GM23338 (cell line): ENCODE measurements at regions not wholly inside any gene's neighbourhood (a gene's known extent, or its start where the extent isn't known, plus 50 kb on each side); places are given as distances from the start of the nearest gene placed in this dataset.

ENCODE experiments used
- ATAC-seq: fragments of 200-7000 bp; cut with Tn5 transposase; 3 replicates; pipeline ENCODE4 v1.9.1; 2020
- DNase-seq: peaks from one replicate; pipeline ENCODE4 v3.0.0-alpha.2; 2015; ENCODE audit warnings: low spot score
- H2AFZ ChIP-seq: fragments of 200-600 bp; sonication (generic); 2 replicates; pipeline ENCODE4 v1.8.0; 2016; ENCODE audit warnings: antibody characterized with exemption, mild to moderate bottlenecking, moderate library complexity
- H3F3A ChIP-seq: fragments of 200-600 bp; sonication (generic); replicated peaks from 2 replicates; pipeline ENCODE4 v1.8.0; 2017; ENCODE audit warnings: antibody characterized with exemption, mixed run types, low read depth
- H3K27ac ChIP-seq: fragments of 200-600 bp; sonication (generic); 2 replicates; pipeline ENCODE4 v1.6.1; 2016; ENCODE audit warnings: low read depth
- H3K27me3 ChIP-seq: fragments of 200-600 bp; sonication (generic); 2 replicates; pipeline ENCODE4 v1.8.0; 2016; ENCODE audit warnings: mild to moderate bottlenecking, mixed run types, moderate library complexity; ENCODE audit not compliant: insufficient read depth
- H3K36me3 ChIP-seq: fragments of 200-600 bp; sonication (generic); 2 replicates; pipeline ENCODE4 v1.8.0; 2016; ENCODE audit warnings: mild to moderate bottlenecking; ENCODE audit not compliant: insufficient read depth
- H3K4me1 ChIP-seq: fragments of 200-600 bp; sonication (generic); 2 replicates; pipeline ENCODE4 v1.8.0; 2016; ENCODE audit warnings: mild to moderate bottlenecking, moderate library complexity; ENCODE audit not compliant: insufficient read depth
- H3K4me2 ChIP-seq: fragments of 200-600 bp; sonication (generic); 2 replicates; pipeline ENCODE4 v1.7.1; 2017; ENCODE audit warnings: mixed run types
- H3K4me3 ChIP-seq: fragments of 200-600 bp; sonication (generic); 2 replicates; pipeline ENCODE4 v1.6.1; 2016; ENCODE audit warnings: mixed run types
- H3K79me2 ChIP-seq: fragments of 200-600 bp; sonication (generic); replicated peaks from 2 replicates; pipeline ENCODE4 v1.8.0; 2017; ENCODE audit warnings: mild to moderate bottlenecking; ENCODE audit not compliant: insufficient read depth
- H3K9me2 ChIP-seq: fragments of 200-600 bp; sonication (generic); 2 replicates; pipeline ENCODE4 v1.8.0; 2017; ENCODE audit not compliant: insufficient read depth
- H4K20me1 ChIP-seq: fragments of 200-600 bp; sonication (generic); replicated peaks from 2 replicates; pipeline ENCODE4 v1.8.0; 2017; ENCODE audit warnings: mild to moderate bottlenecking; ENCODE audit not compliant: insufficient read depth
- H3K27ac Mint-ChIP-seq: 2 replicates; pipeline ENCODE4 v1.8.0; 2020; ENCODE audit warnings: inconsistent platforms, mild to moderate bottlenecking, moderate library complexity, mixed read lengths
- H3K27me3 Mint-ChIP-seq: 3 replicates; pipeline ENCODE4 v1.8.0; 2022; ENCODE audit warnings: low read depth, mild to moderate bottlenecking, moderate library complexity, mixed read lengths, inconsistent platforms; ENCODE audit not compliant: insufficient read depth, poor library complexity
- H3K36me3 Mint-ChIP-seq: 3 replicates; pipeline ENCODE4 v1.8.0; 2021; ENCODE audit warnings: low read depth, mild to moderate bottlenecking, inconsistent platforms, moderate library complexity, mixed read lengths
- H3K4me1 Mint-ChIP-seq: 3 replicates; pipeline ENCODE4 v1.8.0; 2020; ENCODE audit warnings: mild to moderate bottlenecking, inconsistent platforms, mixed read lengths
- H3K4me3 Mint-ChIP-seq: 3 replicates; pipeline ENCODE4 v1.8.0; 2021; ENCODE audit warnings: moderate library complexity, mild to moderate bottlenecking, inconsistent platforms, mixed read lengths
- H3K9me3 Mint-ChIP-seq: 3 replicates; pipeline ENCODE4 v1.8.0; 2020; ENCODE audit warnings: moderate library complexity, mild to moderate bottlenecking, inconsistent platforms, mixed read lengths
- CREB1 ChIP-seq: fragments of 250-450 bp; sonication (Bioruptor Pico); IDR thresholded peaks from 2 replicates; pipeline ENCODE4 v1.5.0; 2020; ENCODE audit warnings: low read depth, mild to moderate bottlenecking, moderate library complexity
- EZH2 ChIP-seq: fragments of 200-600 bp; sonication (generic); IDR thresholded peaks from one replicate; pipeline ENCODE4 v1.8.0; 2017; ENCODE audit warnings: antibody characterized with exemption, mild to moderate bottlenecking, low read depth; ENCODE audit not compliant: unreplicated experiment
- EZH2phosphoT487 ChIP-seq: fragments of 200-600 bp; sonication (generic); IDR thresholded peaks from one replicate; pipeline ENCODE4 v1.8.1; 2018; ENCODE audit warnings: antibody characterized with exemption; ENCODE audit not compliant: unreplicated experiment
- JUNB ChIP-seq: IDR thresholded peaks from one replicate; pipeline ENCODE4 v1.6.1; 2016; ENCODE audit warnings: antibody characterized with exemption; ENCODE audit not compliant: unreplicated experiment
- NANOG ChIP-seq: IDR thresholded peaks from 2 replicates; pipeline ENCODE4 v1.6.1; 2016; ENCODE audit warnings: antibody characterized with exemption, borderline replicate concordance
- POLR2AphosphoS5 ChIP-seq: IDR thresholded peaks from 2 replicates; pipeline ENCODE4 v1.6.1; 2016; ENCODE audit warnings: antibody characterized with exemption, low read depth
- STAT1 ChIP-seq: IDR thresholded peaks from one replicate; pipeline ENCODE4 v1.6.1; 2016; ENCODE audit warnings: antibody characterized with exemption; ENCODE audit not compliant: unreplicated experiment
- ZNF114 ChIP-seq: fragments of 250-450 bp; sonication (Bioruptor Pico); IDR thresholded peaks from 2 replicates; pipeline ENCODE4 v1.5.0; 2020; ENCODE audit warnings: mild to moderate bottlenecking, moderate library complexity
- ZNF331 ChIP-seq: fragments of 250-450 bp; sonication (Bioruptor Pico); IDR thresholded peaks from 2 replicates; pipeline ENCODE4 v1.5.0; 2020; ENCODE audit warnings: low read depth, mild to moderate bottlenecking, moderate library complexity
- TF ChIP-seq, protein P1 (sequence below), 2 experiments: fragments of 200-600 bp in 1 of 2; sonication (generic) in 1 of 2; conservative IDR thresholded peaks; 2 replicates each; pipeline versions ENCODE4 v1.5.1 to v1.6.1; 2016 to 2017; ENCODE audit warnings: antibody characterized with exemption in 2 of 2, low read depth in 2 of 2, mild to moderate bottlenecking in 2 of 2, moderate library complexity in 1 of 2
- TF ChIP-seq, protein P2 (sequence below): IDR thresholded peaks from one replicate; pipeline ENCODE4 v1.6.1; 2018; ENCODE audit warnings: antibody characterized with exemption; ENCODE audit not compliant: unreplicated experiment
- TF ChIP-seq, protein P3 (sequence below): IDR thresholded peaks from 2 replicates; pipeline ENCODE4 v1.6.1; 2016; ENCODE audit warnings: antibody characterized with exemption
- TF ChIP-seq, protein P4 (sequence below): fragments of 250-450 bp; sonication (Bioruptor Pico); IDR thresholded peaks from 2 replicates; pipeline ENCODE4 v1.5.0; 2020; ENCODE audit warnings: mild to moderate bottlenecking, moderate library complexity

- Histone ChIP-seq H4K20me1 (no peaks in the 10 kb centered on the region), H3K9me2 (no peaks in the 10 kb centered on the region), H3K79me2 (no peaks in the 10 kb centered on the region), H3K4me1 (0 out of 2 replicates have a peak, but pooled peaks cover under 1% of the 10 kb centered on the region), H3K4me2 (no peak overlapping the region), H2AFZ (no peak overlapping the region), H3K4me3 (no peak overlapping the region), H3K36me3 (no peaks in the 10 kb centered on the region), H3K27ac (no peak overlapping the region), H3F3A (no peaks in the 10 kb centered on the region), H3K27me3 (no peaks in the 10 kb centered on the region)
- H3K27ac Mint-ChIP-seq = no peak overlapping the region
- DNase-seq (no peak), ATAC-seq (no peak)
- H3K4me1 Mint-ChIP-seq = no peaks in the 10 kb centered on the region
- no peak overlapping the region for H3K4me3 Mint-ChIP-seq
- no peaks in the 10 kb centered on the region for H3K9me3 Mint-ChIP-seq
- TF ChIP-seq, protein P1, sequence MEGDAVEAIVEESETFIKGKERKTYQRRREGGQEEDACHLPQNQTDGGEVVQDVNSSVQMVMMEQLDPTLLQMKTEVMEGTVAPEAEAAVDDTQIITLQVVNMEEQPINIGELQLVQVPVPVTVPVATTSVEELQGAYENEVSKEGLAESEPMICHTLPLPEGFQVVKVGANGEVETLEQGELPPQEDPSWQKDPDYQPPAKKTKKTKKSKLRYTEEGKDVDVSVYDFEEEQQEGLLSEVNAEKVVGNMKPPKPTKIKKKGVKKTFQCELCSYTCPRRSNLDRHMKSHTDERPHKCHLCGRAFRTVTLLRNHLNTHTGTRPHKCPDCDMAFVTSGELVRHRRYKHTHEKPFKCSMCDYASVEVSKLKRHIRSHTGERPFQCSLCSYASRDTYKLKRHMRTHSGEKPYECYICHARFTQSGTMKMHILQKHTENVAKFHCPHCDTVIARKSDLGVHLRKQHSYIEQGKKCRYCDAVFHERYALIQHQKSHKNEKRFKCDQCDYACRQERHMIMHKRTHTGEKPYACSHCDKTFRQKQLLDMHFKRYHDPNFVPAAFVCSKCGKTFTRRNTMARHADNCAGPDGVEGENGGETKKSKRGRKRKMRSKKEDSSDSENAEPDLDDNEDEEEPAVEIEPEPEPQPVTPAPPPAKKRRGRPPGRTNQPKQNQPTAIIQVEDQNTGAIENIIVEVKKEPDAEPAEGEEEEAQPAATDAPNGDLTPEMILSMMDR (conservative IDR thresholded peaks at IDR 0.05; ENCODE audit: low read depth in 2 of 2) = no peak
- no peak for TF ChIP-seq POLR2AphosphoS5
- TF ChIP-seq JUNB = no peak
- TF ChIP-seq, protein P2, sequence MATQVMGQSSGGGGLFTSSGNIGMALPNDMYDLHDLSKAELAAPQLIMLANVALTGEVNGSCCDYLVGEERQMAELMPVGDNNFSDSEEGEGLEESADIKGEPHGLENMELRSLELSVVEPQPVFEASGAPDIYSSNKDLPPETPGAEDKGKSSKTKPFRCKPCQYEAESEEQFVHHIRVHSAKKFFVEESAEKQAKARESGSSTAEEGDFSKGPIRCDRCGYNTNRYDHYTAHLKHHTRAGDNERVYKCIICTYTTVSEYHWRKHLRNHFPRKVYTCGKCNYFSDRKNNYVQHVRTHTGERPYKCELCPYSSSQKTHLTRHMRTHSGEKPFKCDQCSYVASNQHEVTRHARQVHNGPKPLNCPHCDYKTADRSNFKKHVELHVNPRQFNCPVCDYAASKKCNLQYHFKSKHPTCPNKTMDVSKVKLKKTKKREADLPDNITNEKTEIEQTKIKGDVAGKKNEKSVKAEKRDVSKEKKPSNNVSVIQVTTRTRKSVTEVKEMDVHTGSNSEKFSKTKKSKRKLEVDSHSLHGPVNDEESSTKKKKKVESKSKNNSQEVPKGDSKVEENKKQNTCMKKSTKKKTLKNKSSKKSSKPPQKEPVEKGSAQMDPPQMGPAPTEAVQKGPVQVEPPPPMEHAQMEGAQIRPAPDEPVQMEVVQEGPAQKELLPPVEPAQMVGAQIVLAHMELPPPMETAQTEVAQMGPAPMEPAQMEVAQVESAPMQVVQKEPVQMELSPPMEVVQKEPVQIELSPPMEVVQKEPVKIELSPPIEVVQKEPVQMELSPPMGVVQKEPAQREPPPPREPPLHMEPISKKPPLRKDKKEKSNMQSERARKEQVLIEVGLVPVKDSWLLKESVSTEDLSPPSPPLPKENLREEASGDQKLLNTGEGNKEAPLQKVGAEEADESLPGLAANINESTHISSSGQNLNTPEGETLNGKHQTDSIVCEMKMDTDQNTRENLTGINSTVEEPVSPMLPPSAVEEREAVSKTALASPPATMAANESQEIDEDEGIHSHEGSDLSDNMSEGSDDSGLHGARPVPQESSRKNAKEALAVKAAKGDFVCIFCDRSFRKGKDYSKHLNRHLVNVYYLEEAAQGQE = no peak
- TF ChIP-seq, protein P3, sequence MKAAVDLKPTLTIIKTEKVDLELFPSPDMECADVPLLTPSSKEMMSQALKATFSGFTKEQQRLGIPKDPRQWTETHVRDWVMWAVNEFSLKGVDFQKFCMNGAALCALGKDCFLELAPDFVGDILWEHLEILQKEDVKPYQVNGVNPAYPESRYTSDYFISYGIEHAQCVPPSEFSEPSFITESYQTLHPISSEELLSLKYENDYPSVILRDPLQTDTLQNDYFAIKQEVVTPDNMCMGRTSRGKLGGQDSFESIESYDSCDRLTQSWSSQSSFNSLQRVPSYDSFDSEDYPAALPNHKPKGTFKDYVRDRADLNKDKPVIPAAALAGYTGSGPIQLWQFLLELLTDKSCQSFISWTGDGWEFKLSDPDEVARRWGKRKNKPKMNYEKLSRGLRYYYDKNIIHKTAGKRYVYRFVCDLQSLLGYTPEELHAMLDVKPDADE = no peak
- TF ChIP-seq ZNF114 (CRISPR knock-in tag) = no peak
- no peak for TF ChIP-seq STAT1
- TF ChIP-seq CREB1 (CRISPR knock-in tag) = no peak
- no peak for TF ChIP-seq NANOG
- no peak for TF ChIP-seq EZH2
- TF ChIP-seq ZNF331 (CRISPR knock-in tag) = no peak
- no peak for TF ChIP-seq EZH2phosphoT487
- TF ChIP-seq, protein P4, sequence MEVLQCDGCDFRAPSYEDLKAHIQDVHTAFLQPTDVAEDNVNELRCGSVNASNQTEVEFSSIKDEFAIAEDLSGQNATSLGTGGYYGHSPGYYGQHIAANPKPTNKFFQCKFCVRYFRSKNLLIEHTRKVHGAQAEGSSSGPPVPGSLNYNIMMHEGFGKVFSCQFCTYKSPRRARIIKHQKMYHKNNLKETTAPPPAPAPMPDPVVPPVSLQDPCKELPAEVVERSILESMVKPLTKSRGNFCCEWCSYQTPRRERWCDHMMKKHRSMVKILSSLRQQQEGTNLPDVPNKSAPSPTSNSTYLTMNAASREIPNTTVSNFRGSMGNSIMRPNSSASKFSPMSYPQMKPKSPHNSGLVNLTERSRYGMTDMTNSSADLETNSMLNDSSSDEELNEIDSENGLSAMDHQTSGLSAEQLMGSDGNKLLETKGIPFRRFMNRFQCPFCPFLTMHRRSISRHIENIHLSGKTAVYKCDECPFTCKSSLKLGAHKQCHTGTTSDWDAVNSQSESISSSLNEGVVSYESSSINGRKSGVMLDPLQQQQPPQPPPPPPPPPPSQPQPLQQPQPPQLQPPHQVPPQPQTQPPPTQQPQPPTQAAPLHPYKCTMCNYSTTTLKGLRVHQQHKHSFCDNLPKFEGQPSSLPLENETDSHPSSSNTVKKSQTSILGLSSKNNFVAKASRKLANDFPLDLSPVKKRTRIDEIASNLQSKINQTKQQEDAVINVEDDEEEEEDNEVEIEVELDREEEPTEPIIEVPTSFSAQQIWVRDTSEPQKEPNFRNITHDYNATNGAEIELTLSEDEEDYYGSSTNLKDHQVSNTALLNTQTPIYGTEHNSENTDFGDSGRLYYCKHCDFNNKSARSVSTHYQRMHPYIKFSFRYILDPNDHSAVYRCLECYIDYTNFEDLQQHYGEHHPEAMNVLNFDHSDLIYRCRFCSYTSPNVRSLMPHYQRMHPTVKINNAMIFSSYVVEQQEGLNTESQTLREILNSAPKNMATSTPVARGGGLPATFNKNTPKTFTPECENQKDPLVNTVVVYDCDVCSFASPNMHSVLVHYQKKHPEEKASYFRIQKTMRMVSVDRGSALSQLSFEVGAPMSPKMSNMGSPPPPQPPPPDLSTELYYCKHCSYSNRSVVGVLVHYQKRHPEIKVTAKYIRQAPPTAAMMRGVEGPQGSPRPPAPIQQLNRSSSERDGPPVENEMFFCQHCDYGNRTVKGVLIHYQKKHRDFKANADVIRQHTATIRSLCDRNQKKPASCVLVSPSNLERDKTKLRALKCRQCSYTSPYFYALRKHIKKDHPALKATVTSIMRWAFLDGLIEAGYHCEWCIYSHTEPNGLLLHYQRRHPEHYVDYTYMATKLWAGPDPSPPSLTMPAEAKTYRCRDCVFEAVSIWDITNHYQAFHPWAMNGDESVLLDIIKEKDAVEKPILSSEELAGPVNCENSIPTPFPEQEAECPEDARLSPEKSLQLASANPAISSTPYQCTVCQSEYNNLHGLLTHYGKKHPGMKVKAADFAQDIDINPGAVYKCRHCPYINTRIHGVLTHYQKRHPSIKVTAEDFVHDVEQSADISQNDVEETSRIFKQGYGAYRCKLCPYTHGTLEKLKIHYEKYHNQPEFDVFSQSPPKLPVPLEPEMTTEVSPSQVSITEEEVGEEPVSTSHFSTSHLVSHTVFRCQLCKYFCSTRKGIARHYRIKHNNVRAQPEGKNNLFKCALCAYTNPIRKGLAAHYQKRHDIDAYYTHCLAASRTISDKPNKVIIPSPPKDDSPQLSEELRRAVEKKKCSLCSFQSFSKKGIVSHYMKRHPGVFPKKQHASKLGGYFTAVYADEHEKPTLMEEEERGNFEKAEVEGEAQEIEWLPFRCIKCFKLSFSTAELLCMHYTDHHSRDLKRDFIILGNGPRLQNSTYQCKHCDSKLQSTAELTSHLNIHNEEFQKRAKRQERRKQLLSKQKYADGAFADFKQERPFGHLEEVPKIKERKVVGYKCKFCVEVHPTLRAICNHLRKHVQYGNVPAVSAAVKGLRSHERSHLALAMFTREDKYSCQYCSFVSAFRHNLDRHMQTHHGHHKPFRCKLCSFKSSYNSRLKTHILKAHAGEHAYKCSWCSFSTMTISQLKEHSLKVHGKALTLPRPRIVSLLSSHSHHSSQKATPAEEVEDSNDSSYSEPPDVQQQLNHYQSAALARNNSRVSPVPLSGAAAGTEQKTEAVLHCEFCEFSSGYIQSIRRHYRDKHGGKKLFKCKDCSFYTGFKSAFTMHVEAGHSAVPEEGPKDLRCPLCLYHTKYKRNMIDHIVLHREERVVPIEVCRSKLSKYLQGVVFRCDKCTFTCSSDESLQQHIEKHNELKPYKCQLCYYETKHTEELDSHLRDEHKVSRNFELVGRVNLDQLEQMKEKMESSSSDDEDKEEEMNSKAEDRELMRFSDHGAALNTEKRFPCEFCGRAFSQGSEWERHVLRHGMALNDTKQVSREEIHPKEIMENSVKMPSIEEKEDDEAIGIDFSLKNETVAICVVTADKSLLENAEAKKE (CRISPR knock-in tag) = no peak
- H3K27me3 Mint-ChIP-seq = no peaks in the 10 kb centered on the region
- no peaks in the 10 kb centered on the region for H3K36me3 Mint-ChIP-seq
Measured at GRCh38 chr13:54241719-54242118, 1213.1 kb downstream of the OLFM4 start.
